Myocyte (in vitro differentiated cells): ENCODE measurements at regions not wholly inside any gene's neighbourhood (a gene's known extent, or its start where the extent isn't known, plus 50 kb on each side); places are given as distances from the start of the nearest gene placed in this dataset.

ENCODE experiments used
- DNase-seq: peaks from one replicate; pipeline ENCODE4 v3.0.0-alpha.2; 2012; ENCODE audit warnings: low read depth

- no peak for DNase-seq
Measured at GRCh38 chr17:65477600-65477999, 83.8 kb downstream of the AXIN2 start.

DNA sequence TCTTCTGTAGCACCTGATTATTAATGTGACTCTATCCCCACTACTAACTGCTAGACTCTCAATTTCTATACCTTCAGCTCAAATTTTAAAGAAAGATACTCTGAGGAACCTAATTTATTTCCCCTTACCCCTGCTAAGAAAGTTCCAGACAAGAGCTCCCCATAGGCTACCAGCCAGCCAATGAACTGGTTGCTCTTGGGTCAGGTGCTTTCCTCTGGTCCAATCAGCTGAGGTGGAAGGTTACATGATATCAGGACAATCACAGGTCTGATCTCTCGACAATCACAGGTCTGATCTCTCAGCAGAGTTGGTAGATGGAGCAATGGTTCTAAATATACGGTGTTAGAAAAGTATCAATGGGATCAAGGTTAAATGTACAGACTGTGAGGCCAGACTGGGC lies 86.8 kb downstream of the AXIN2 start:
- DNase-seq, result no peak

- DNase-seq, result peak; percentile 10
Measured at GRCh38 chr17:65473985-65474384, 87.5 kb downstream of the AXIN2 start.

GRCh38 chr17:65473363-65473762 lies 88.1 kb downstream of the AXIN2 start:
- DNase-seq, result peak; percentile 11

- DNase-seq, result peak; percentile 10
Measured at GRCh38 chr17:65472666-65473309, 88.7 kb downstream of the AXIN2 start.

DNA sequence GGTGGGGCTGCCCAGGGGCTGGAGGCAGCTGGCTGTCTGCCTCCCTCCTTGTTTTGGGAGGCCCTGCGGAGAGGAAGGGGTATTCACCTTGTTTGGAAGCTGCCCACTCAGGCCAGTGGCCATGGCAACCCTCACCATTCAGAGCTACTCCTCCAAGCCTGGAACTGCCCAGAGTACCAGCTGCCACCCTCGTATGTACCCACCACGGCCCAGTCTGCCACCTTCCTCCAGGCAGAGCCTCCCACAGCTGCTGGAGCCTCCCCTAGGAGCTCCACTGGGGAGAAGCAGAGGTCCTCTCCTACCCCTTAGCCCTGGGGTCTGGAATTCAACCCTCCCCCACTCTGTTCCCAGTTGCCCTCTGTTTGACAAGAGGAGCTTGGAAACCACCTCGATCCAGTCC lies 90.7 kb downstream of the AXIN2 start:
- DNase-seq, result no peak

GRCh38 chr17:65468321-65468720 lies 93.1 kb downstream of the AXIN2 start:
- no peak for DNase-seq

DNA sequence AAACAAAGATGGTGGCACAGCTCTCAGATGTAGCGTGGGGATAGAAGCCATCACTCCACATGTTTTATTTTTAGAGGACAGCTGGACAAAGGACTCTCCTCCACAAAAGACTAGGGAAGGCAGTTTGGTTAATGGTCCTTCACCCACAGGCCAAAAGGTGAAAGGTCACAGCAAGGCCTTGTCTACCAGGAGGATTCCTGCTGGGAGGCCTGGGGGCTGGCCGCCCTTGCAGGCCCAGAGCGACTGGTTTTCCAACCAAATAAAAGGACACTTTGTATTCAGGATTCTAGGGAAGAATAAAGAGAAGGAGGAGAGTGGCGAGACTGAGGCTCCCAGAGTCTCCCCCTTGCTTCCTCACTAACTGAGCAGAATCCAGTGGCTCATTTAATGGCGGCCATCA lies 94.3 kb downstream of the AXIN2 start:
- DNase-seq, result no peak

DNA sequence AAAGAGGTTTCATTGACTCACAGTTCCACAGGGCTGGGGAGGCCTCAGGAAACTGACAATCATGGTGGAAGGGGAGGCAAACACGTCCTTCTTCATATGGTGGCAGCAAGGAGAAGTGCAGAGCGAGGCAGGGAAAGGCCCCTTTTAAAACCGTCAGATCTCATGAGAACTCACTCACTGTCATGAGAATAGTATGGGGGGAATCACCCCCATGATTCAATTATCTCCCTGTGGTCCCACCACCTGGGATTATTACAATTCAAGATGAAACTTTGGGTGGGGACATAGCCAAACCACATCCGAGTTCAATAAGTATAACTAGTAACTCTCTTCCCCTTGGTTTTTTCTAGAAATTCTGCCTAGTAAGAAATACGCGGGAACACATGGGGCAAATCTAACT lies 94.9 kb downstream of the AXIN2 start:
- no peak for DNase-seq

- no peak for DNase-seq
Measured at GRCh38 chr17:65463242-65463641, 98.2 kb downstream of the AXIN2 start.

DNA sequence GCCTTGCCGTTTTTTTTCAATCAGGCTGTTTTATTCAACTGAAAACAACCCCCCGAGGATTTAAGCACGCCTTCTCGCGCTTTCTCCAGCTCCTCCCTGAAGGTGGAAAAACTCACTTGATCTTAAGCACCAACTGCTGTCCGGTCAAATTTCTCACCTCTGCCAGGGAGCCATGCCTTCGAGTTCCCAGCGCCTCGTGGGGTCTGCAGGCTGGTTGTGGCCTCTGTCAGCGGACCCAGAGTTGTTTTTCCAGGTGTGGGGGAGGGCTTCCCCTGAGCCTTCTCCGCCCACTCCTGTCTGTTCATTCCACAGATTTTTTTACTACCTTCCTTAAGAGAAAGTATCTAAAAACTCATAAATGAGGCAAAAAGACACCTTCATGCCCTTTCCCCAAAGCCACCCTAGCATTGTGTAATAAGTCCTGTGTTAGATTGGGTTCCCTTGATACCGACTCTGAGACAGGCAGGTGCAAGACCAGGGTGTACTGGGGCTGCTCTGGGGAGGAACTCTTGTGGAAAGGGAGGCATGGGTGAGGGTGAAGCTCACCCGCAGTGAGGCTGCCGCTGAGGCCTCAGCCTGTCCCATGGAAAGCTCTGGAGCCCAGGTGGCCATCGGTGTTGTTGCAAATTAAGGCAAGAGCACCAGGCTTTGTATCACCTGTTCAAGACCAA lies 101.6 kb downstream of the AXIN2 start:
- DNase-seq, result no peak

DNA sequence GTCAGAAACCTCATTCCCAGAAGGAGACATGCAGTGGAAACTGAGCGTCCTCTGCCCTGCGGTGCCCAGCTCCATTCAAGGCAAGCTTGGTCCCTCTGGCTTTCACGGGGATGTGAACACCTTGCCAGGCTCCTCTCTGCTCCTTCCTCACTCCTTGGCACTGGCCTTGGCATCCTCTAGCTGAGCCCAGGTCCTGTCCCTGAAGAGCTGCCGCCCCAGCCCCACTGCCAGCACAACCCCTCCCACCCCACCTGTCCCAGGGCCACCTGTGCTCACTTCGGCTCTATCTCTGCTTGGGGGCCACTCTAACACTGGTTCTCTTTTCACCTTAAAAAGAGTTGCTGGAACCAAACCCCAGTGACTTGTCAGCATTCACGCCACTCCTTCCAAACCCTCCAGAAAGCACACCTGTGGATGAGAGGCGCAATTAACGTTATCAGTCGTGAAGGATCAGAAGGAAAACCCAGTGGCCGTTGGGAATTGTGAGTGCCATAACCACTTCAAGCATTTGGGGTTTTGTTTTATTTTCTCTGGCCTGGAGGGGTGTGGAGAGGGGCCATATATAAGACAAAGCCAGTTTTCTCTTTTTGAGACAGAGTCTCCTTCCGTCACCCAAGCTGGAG lies 103.7 kb downstream of the AXIN2 start:
- no peak for DNase-seq

DNA sequence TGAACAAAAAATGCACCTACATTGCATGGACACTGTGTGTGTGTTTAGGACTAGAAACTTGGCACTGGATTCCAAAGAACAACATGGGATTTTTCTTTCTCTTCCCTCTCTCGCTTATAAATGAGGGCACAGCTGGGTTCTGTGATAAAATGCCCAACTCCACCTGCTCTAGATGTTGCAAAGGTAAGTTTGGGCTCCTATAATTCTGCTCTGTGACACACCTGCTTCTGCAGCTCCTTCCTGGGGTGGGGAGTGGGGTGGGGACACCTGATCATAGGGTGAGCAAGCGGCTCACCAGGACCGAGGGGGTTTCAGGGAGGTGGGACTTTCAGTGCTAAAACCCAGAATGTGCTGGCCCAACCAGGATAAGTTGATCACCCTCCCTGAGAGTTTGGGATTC lies 104.3 kb downstream of the AXIN2 start:
- DNase-seq, result no peak

DNA sequence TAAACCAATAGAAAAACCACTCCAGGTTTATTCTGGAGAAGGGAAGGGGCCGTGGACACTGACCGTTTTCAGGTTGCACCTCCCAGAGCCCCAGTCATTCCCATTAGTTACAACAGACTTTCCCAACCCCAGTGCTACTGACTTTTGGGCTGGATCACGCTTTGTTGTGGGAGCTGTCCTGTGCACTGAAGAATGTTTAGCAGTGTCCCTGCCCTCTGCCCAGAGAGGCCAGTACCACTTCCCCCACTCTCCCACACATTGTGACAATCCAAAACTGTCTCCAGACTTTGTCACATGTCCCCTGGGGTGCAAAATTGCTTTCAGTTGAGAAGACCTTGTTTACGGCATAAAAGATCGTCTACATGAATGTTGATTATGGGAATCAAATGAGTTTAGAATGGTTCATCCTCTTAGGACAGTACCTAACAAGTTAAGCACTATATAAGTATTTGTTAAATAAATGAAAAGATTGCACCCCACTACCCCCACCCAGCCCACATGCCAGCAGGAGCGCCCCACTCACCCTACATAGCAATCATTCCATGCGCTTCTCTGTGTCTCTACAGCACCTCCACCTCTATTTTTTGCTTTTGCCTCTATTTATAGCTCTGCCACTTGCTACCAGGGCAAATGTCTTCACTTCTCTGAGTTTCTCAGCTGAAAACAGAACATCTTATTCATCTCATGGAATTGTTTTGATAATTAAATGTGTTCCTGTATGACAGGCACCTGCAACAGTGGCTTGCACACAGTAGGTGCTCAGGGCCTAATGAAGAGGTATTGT lies 104.9 kb downstream of the AXIN2 start:
- peak; percentile 13 for DNase-seq

DNA sequence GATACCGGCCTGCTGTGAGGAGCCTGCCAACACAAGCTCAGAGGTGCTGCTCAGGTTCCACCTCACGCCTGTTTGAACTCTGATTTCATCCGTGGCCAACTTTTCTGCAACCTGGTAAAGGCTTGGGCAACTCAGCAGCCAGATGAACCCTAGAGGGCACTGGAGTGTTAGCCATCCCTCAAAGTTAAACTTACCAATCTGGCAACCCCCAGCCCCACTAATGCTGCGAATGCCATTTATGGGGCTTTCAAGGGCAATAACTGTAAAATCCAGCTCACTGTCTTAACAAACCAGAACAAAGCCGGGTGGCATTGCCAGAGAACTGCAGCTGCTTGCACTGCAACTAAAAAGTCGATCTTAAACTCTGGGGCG lies 105.5 kb downstream of the AXIN2 start:
- peak; percentile 34 for DNase-seq

DNA sequence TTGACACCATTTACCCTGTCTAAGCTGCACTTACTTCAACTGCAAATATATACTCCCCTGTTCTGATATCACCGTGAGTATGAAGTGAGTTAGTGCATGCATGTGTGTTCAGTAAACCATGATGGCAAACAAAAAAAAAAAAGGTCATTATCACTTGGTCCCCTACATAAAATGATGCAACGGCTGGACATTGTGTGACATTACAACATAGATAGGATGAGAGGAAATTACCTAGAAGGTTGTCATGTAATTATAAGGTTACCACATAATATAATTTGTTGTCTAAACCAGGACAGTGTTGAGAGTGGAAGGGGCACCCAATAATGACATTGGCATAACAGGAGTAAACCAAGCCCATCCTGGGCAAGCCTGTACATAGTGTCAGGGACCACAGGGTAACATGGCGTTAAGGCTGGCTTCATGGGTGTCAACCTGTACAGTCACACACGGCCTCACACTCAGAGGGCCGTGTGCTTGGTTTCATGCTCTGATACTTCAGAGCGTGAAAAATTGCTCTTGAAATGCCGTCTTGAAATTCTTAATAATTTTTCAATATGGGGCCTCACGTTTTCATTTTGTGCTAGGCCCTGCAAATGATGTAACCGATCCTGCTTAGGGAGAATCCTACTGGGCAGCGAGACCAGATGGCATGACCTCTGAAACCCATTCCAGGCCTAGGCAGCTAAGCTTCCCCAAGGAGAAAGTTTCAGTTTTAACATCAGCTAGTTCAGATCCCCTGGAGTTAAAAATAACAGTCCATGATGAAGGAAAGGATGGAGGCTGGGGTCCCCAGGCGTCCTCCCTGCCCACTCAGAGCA lies 106.1 kb downstream of the AXIN2 start:
- no peak for DNase-seq

DNA sequence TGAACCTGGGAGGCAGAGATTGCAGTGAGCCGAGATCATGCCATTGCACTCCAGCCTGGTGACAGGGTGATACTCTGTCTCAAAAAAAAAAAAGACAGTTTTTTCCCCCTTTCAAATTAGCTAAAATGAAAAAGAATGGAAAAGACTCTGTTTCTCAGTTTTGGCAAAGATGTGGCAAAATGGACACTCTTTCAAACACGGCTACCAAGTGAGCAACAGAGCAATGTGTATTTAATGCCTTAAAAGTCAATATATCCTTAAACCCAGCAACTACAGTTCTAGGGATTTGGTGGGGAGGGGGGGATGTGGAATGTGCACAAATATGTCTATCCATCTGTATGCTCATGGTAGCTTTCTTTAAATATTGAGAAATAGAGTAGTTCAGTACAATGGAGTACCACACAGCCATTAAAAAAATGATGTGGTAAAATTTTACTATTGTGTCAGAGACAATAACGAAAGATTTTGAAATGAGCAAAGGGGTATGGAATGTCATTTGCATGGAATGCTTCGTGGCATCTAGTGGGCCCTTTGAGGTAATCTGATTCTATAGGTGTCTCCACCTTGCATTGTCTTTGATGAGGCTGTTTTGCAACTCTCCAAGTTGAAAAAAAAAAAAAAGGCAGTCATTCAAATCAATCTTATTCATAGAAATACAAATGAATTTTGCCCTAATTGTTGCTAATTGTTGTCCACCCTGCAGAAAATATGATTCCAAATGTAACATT lies 108.1 kb downstream of the AXIN2 start:
- DNase-seq, result no peak

- DNase-seq, result no peak
Measured at GRCh38 chr17:65449495-65449894, 112.0 kb downstream of the AXIN2 start.

DNA sequence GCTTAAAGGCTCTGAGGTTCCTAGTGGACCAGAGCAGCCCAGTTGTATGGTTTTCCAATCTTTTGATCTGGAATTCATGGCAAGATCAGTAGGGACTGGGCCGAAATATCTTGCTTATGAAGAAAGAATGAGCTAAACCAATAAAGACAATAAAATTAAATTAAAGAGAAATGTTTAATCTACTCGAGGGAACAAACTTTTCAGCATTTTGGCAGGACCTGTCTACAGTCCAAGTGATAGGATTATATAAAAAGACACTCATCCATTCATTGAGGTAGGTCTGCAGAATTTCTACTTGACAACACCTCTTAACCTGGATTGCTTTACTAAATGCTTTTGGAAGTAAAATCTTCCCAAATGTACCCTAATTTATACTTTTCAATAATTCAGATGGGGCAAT lies 113.6 kb downstream of the AXIN2 start:
- DNase-seq, result no peak

DNA sequence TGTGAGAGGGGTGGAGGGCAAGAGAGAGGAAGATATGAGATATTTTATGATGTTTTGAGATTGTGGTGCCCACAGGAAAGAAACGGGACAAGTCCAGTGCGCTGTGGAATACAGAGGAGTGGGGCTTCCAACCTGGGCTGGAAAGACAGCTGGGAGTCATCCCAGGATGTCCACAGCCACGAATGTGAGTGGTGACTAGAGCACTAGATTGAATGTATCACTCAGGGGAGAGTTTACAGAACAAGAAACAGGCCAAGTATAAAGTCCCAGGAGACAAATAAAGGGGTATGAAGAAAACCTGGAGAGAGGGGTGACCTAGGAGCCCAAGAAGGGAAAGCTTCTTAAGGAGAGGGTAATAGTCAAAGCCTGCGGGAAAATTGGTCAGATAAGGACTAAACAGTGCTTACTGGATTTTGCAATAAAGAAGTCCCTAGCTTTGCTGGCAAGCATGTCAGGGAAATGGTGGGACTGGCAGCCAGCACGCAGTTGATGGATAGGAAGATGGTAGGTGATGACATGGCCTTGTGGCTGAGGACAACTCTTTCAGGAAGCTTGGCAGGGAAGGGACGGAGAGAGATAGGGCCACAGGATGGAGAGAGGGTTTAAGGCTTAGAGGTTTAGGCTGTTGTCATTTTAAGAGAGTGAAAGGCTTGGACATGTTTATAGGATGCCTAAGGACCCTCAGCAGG lies 114.5 kb downstream of the AXIN2 start:
- no peak for DNase-seq
